H9 (cell line): ENCODE measurements at regions not wholly inside any gene's neighbourhood (a gene's known extent, or its start where the extent isn't known, plus 50 kb on each side); places are given as distances from the start of the nearest gene placed in this dataset.

Experiments
- DNase-seq: peaks from one replicate; pipeline ENCODE4 v3.0.0-alpha.2; 2017
- H2AFZ ChIP-seq: one replicate; pipeline ENCODE4 v1.6.1; 2013; ENCODE audit warnings: mild to moderate bottlenecking, low read length, control low read depth, moderate library complexity
- H2AK5ac ChIP-seq: 2 replicates; pipeline ENCODE4 v1.6.1; 2013; ENCODE audit warnings: low read length, control low read depth, mixed read lengths; ENCODE audit not compliant: insufficient read length
- H2BK120ac ChIP-seq: one replicate; pipeline ENCODE4 v1.6.1; 2013; ENCODE audit warnings: low read depth, mild to moderate bottlenecking, low read length, control low read depth, inconsistent platforms; ENCODE audit not compliant: poor library complexity, severe bottlenecking
- H2BK12ac ChIP-seq: 2 replicates; pipeline ENCODE4 v1.6.1; 2013; ENCODE audit warnings: low read length, control low read depth, mixed read lengths, low read depth; ENCODE audit not compliant: insufficient read length
- H2BK15ac ChIP-seq: 2 replicates; pipeline ENCODE4 v1.6.1; 2013; ENCODE audit warnings: low read depth, low read length, control low read depth
- H2BK20ac ChIP-seq: one replicate; pipeline ENCODE4 v1.6.1; 2013; ENCODE audit warnings: low read depth, mild to moderate bottlenecking, low read length, control low read depth, inconsistent platforms; ENCODE audit not compliant: poor library complexity, severe bottlenecking
- H2BK5ac ChIP-seq: 2 replicates; pipeline ENCODE4 v1.6.1; 2013; ENCODE audit warnings: low read length, control low read depth, mixed read lengths; ENCODE audit not compliant: insufficient read length
- H3K14ac ChIP-seq: 2 replicates; pipeline ENCODE4 v1.6.1; 2013; ENCODE audit warnings: low read length, control low read depth; ENCODE audit not compliant: insufficient read depth
- H3K18ac ChIP-seq: 2 replicates; pipeline ENCODE4 v1.6.1; 2013; ENCODE audit warnings: low read depth, mild to moderate bottlenecking, mixed read lengths, low read length, control low read depth; ENCODE audit not compliant: insufficient read length
- H3K23ac ChIP-seq: 2 replicates; pipeline ENCODE4 v1.6.1; 2013; ENCODE audit warnings: low read length, control low read depth, mixed read lengths, low read depth; ENCODE audit not compliant: insufficient read length
- H3K23me2 ChIP-seq: 2 replicates; pipeline ENCODE4 v1.6.1; 2013; ENCODE audit warnings: low read depth, mild to moderate bottlenecking, mixed read lengths, low read length, control low read depth; ENCODE audit not compliant: insufficient read length, poor library complexity, severe bottlenecking
- H3K27ac ChIP-seq: 2 replicates; pipeline ENCODE4 v1.5.1; 2013; ENCODE audit warnings: low read length, control low read depth, mixed read lengths, low read depth; ENCODE audit not compliant: insufficient read length
- H3K27me3 ChIP-seq: 2 replicates; pipeline ENCODE4 v1.6.1; 2013; ENCODE audit warnings: low read length, control low read depth, inconsistent platforms; ENCODE audit not compliant: insufficient read depth
- H3K4ac ChIP-seq: 2 replicates; pipeline ENCODE4 v1.6.1; 2013; ENCODE audit warnings: low read depth, mild to moderate bottlenecking, control low read depth, inconsistent platforms, low read length, moderate library complexity
- H3K4me1 ChIP-seq: 2 replicates; pipeline ENCODE4 v1.6.1; 2013; ENCODE audit warnings: low read length, control low read depth, inconsistent platforms; ENCODE audit not compliant: insufficient read depth
- H3K4me2 ChIP-seq: 2 replicates; pipeline ENCODE4 v1.6.1; 2013; ENCODE audit warnings: low read length, control low read depth, mixed read lengths; ENCODE audit not compliant: insufficient read length, insufficient read depth
- H3K56ac ChIP-seq: 2 replicates; pipeline ENCODE4 v1.6.1; 2013; ENCODE audit warnings: low read depth, mild to moderate bottlenecking, mixed read lengths, low read length, control low read depth; ENCODE audit not compliant: insufficient read length
- H3K79me1 ChIP-seq: 2 replicates; pipeline ENCODE4 v1.6.1; 2013; ENCODE audit warnings: low read depth, mild to moderate bottlenecking, moderate library complexity, low read length, control low read depth, inconsistent platforms; ENCODE audit not compliant: insufficient read depth, poor library complexity, severe bottlenecking
- H3K79me2 ChIP-seq: 2 replicates; pipeline ENCODE4 v1.6.1; 2013; ENCODE audit warnings: low read length, control low read depth, inconsistent platforms; ENCODE audit not compliant: insufficient read depth
- H3K9ac ChIP-seq: 2 replicates; pipeline ENCODE4 v1.6.1; 2013; ENCODE audit warnings: low read length, control low read depth, mixed read lengths; ENCODE audit not compliant: insufficient read length; ENCODE audit errors: extremely low read depth
- H3K9me3 ChIP-seq: one replicate; pipeline ENCODE4 v1.6.1; 2013; ENCODE audit warnings: low read depth, low read length, inconsistent platforms; ENCODE audit not compliant: control insufficient read depth
- H3T11ph ChIP-seq: one replicate; pipeline ENCODE4 v1.6.1; 2013; ENCODE audit warnings: mild to moderate bottlenecking, low read length, control low read depth, inconsistent platforms
- H4K20me1 ChIP-seq: one replicate; pipeline ENCODE4 v1.6.1; 2013; ENCODE audit not compliant: control insufficient read depth, insufficient read length, insufficient read depth
- H4K5ac ChIP-seq: 2 replicates; pipeline ENCODE4 v1.6.1; 2013; ENCODE audit warnings: low read depth, mild to moderate bottlenecking, mixed read lengths, low read length, control low read depth; ENCODE audit not compliant: insufficient read length
- H4K8ac ChIP-seq: replicated peaks from 2 replicates; pipeline ENCODE4 v1.6.1; 2013; ENCODE audit warnings: low read length, control low read depth, mixed read lengths, low read depth; ENCODE audit not compliant: insufficient read length
- H4K91ac ChIP-seq: 2 replicates; pipeline ENCODE4 v1.6.1; 2013; ENCODE audit warnings: low read depth, mild to moderate bottlenecking, moderate library complexity, mixed read lengths, low read length, control low read depth; ENCODE audit not compliant: insufficient read length
- H3K27ac Mint-ChIP-seq, 3 experiments: 2 replicates in 2 of 3; 3 replicates in 1 of 3; pipeline ENCODE4 v1.8.0; 2020 to 2021; ENCODE audit warnings: mixed read lengths in 3 of 3, mild to moderate bottlenecking in 1 of 3, moderate library complexity in 1 of 3
- H3K27me3 Mint-ChIP-seq: 2 replicates; pipeline ENCODE4 v1.8.0; 2021; ENCODE audit warnings: low read depth, mild to moderate bottlenecking, moderate library complexity, mixed read lengths
- H3K36me3 Mint-ChIP-seq, 3 experiments: 2 replicates in 2 of 3; 3 replicates in 1 of 3; pipeline ENCODE4 v1.8.0; 2020 to 2021; ENCODE audit warnings: low read depth in 3 of 3, mixed read lengths in 3 of 3; ENCODE audit not compliant: insufficient read depth in 1 of 3
- H3K4me1 Mint-ChIP-seq, 2 experiments: 2 replicates each; pipeline ENCODE4 v1.8.0; 2020; ENCODE audit warnings: mixed read lengths in 2 of 2
- H3K4me3 Mint-ChIP-seq, 2 experiments: 2 replicates in 1 of 2; 3 replicates in 1 of 2; pipeline ENCODE4 v1.8.0; 2020 to 2021; ENCODE audit warnings: mild to moderate bottlenecking in 2 of 2, mixed read lengths in 2 of 2, moderate library complexity in 1 of 2
- H3K9me3 Mint-ChIP-seq, 2 experiments: 2 replicates in 1 of 2; 3 replicates in 1 of 2; pipeline ENCODE4 v1.8.0; 2020; ENCODE audit warnings: mild to moderate bottlenecking in 2 of 2, mixed read lengths in 2 of 2, moderate library complexity in 1 of 2
- WGBS: extraction: QIAGEN DNeasy Blood & Tissue Kit; methylation state at CpG from one replicate; pipeline ENCODE4 v1.1.7; 2013; ENCODE audit warnings: missing lambda C conversion rate, low lambda C conversion rate, mixed read lengths; ENCODE audit not compliant: insufficient read length; ENCODE audit errors: extremely low coverage; 5-methylcytosine and 5-hydroxymethylcytosine counted together
- TF ChIP-seq, protein P1 (sequence below): fragments of 200-600 bp; sonication (generic); conservative IDR thresholded peaks from 3 replicates; pipeline ENCODE4 v1.8.0; 2021; ENCODE audit warnings: antibody characterized with exemption, mild to moderate bottlenecking

DNA sequence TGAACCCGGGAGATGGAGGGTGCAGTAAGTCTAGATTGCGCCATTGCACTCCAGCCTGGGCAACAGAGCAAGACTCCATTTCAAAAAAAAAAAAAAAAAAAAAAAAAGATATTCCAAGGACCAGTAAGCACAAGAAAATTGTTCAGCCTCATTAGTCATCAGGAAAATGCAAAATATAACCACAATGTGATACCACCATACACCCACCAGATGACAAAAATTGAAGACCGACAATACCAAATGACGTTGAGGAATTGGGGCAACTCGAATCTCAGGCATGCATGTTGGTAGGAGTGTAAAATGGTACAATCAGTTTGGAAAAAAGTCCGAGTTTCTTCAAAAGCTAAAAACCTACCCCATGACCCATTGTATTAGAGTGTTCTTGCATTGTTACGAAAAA lies 130.2 kb upstream of the FAM9B start:
- Histone ChIP-seq H2BK20ac (no peak overlapping the region), H4K20me1 (no peaks in the 10 kb centered on the region), H4K5ac (no peak overlapping the region), H2AFZ (no peak overlapping the region), H3K9ac (no peak overlapping the region), H3K4me2 (no peak overlapping the region), H4K8ac (no peak overlapping the region), H3K23me2 (no peaks in the 10 kb centered on the region), H3K18ac (no peak overlapping the region), H3K56ac (no peak overlapping the region), H3K23ac (no peak overlapping the region), H3T11ph (no peak overlapping the region), H2BK5ac (no peak overlapping the region), H3K9me3 (no peaks in the 10 kb centered on the region), H2BK12ac (no peak overlapping the region), H3K14ac (no peak overlapping the region), H3K27ac (no peak overlapping the region), H3K27me3 (no peaks in the 10 kb centered on the region), H2BK15ac (no peak overlapping the region; the same call in 1 of the 2 replicates), H2AK5ac (no peak overlapping the region), H3K4ac (no peak overlapping the region), H3K79me2 (no peaks in the 10 kb centered on the region), H4K91ac (no peak overlapping the region), H3K79me1 (no peaks in the 10 kb centered on the region), H3K4me1 (no peaks in the 10 kb centered on the region), H2BK120ac (no peak overlapping the region)
- no peak overlapping the region for H3K4me3 Mint-ChIP-seq
- TF ChIP-seq, protein P1, sequence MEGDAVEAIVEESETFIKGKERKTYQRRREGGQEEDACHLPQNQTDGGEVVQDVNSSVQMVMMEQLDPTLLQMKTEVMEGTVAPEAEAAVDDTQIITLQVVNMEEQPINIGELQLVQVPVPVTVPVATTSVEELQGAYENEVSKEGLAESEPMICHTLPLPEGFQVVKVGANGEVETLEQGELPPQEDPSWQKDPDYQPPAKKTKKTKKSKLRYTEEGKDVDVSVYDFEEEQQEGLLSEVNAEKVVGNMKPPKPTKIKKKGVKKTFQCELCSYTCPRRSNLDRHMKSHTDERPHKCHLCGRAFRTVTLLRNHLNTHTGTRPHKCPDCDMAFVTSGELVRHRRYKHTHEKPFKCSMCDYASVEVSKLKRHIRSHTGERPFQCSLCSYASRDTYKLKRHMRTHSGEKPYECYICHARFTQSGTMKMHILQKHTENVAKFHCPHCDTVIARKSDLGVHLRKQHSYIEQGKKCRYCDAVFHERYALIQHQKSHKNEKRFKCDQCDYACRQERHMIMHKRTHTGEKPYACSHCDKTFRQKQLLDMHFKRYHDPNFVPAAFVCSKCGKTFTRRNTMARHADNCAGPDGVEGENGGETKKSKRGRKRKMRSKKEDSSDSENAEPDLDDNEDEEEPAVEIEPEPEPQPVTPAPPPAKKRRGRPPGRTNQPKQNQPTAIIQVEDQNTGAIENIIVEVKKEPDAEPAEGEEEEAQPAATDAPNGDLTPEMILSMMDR: no peak
- no CpG with 5 or more reads among the region's 7 CpGs for WGBS
- H3K4me1 Mint-ChIP-seq: peaks cover 0 to 6% of the 10 kb centered on the region in 2 experiments; a peak in 2 of 4 replicates
- no peak overlapping the region for H3K27ac Mint-ChIP-seq
- peaks cover 14 to 46% of the 10 kb centered on the region in 2 experiments for H3K9me3 Mint-ChIP-seq
- peaks cover 2% of the 10 kb centered on the region; the same call in 1 of the 2 replicates for H3K27me3 Mint-ChIP-seq
- peaks cover 4 to 9% (median 5%) of the 10 kb centered on the region in 3 experiments; a peak in 4 of 7 replicates for H3K36me3 Mint-ChIP-seq
- no peak for DNase-seq
